NT2/D1 (cell line): ENCODE measurements at regions not wholly inside any gene's neighbourhood (a gene's known extent, or its start where the extent isn't known, plus 50 kb on each side); places are given as distances from the start of the nearest gene placed in this dataset.

Experiments used
- SUZ12 ChIP-seq: IDR thresholded peaks from 2 replicates; pipeline ENCODE4 v1.6.1; 2011; ENCODE audit not compliant: insufficient read length, insufficient read depth; ENCODE audit errors: extremely low read depth
- ZNF274 ChIP-seq: IDR thresholded peaks from 2 replicates; pipeline ENCODE4 v1.6.1; 2011; ENCODE audit warnings: mild to moderate bottlenecking, low read depth, low read length

GRCh38 chr2:185978634-185979407, 240.2 kb downstream of the FSIP2 start:
- no peak for TF ChIP-seq ZNF274
- TF ChIP-seq SUZ12: no peak
